MM.1S (cell line): ENCODE measurements at regions not wholly inside any gene's neighbourhood (a gene's known extent, or its start where the extent isn't known, plus 50 kb on each side); places are given as distances from the start of the nearest gene placed in this dataset.

Experiments used
- DNase-seq: peaks from one replicate; pipeline ENCODE4 v3.0.0-alpha.2; 2015
- H2AFZ ChIP-seq: fragments of 300-600 bp; sonication (generic); 2 replicates; pipeline ENCODE4 v1.6.0; 2016; ENCODE audit warnings: antibody characterized with exemption, low read length
- H3F3A ChIP-seq: fragments of 300-600 bp; sonication (generic); 2 replicates; pipeline ENCODE4 v1.6.1; 2016; ENCODE audit warnings: mild to moderate bottlenecking, antibody characterized with exemption, low read length, moderate library complexity, mixed read lengths; ENCODE audit not compliant: insufficient read depth
- H3K27ac ChIP-seq: fragments of 300-600 bp; sonication (generic); 2 replicates; pipeline ENCODE4 v1.5.1; 2016; ENCODE audit warnings: mild to moderate bottlenecking, low read length
- H3K27me3 ChIP-seq: fragments of 300-600 bp; sonication (generic); replicated peaks from 2 replicates; pipeline ENCODE4 v1.6.0; 2016; ENCODE audit warnings: low read length; ENCODE audit not compliant: insufficient read depth
- H3K36me3 ChIP-seq: fragments of 300-600 bp; sonication (generic); replicated peaks from 2 replicates; pipeline ENCODE4 v1.6.1; 2016; ENCODE audit warnings: mild to moderate bottlenecking, low read length, mixed read lengths; ENCODE audit not compliant: insufficient read depth
- H3K4me1 ChIP-seq: fragments of 300-600 bp; sonication (generic); 2 replicates; pipeline ENCODE4 v1.6.1; 2016; ENCODE audit warnings: low read length, mixed read lengths
- H3K4me2 ChIP-seq: fragments of 300-600 bp; sonication (generic); 2 replicates; pipeline ENCODE4 v1.6.0; 2016; ENCODE audit warnings: low read depth, low read length
- H3K4me3 ChIP-seq: fragments of 300-600 bp; sonication (generic); 2 replicates; pipeline ENCODE4 v1.5.1; 2016; ENCODE audit warnings: low read length, mixed read lengths
- H3K79me2 ChIP-seq: fragments of 300-600 bp; sonication (generic); 2 replicates; pipeline ENCODE4 v1.6.1; 2016; ENCODE audit warnings: mixed run types, low read length, mixed read lengths
- H3K9ac ChIP-seq: fragments of 300-600 bp; sonication (generic); 2 replicates; pipeline ENCODE4 v1.6.1; 2016; ENCODE audit warnings: low read length, mixed read lengths
- H3K9me2 ChIP-seq: fragments of 300-600 bp; sonication (generic); replicated peaks from 2 replicates; pipeline ENCODE4 v1.6.1; 2016; ENCODE audit warnings: mild to moderate bottlenecking, low read length, mixed read lengths; ENCODE audit not compliant: insufficient read depth
- H3K9me3 ChIP-seq: fragments of 300-600 bp; sonication (generic); replicated peaks from 2 replicates; pipeline ENCODE4 v1.6.1; 2016; ENCODE audit warnings: mild to moderate bottlenecking, low read length, mixed read lengths; ENCODE audit not compliant: insufficient read depth
- H4K20me1 ChIP-seq: fragments of 300-600 bp; sonication (generic); 2 replicates; pipeline ENCODE4 v1.6.1; 2016; ENCODE audit warnings: mild to moderate bottlenecking, low read length, moderate library complexity, mixed read lengths; ENCODE audit not compliant: insufficient read depth
- EZH2 ChIP-seq: fragments of 300-600 bp; sonication (generic); optimal IDR thresholded peaks from 2 replicates; pipeline ENCODE3; 2017; ENCODE audit warnings: low read depth, mild to moderate bottlenecking, antibody characterized with exemption, low read length, mixed read lengths
- EZH2phosphoT487 ChIP-seq: fragments of 300-600 bp; sonication (generic); IDR thresholded peaks from 2 replicates; pipeline ENCODE4 v1.6.1; 2018; ENCODE audit warnings: antibody characterized with exemption, low read length
- TF ChIP-seq, protein P1 (sequence below): fragments of 300-600 bp; sonication (generic); IDR thresholded peaks from 2 replicates; pipeline ENCODE4 v1.5.1; 2016; ENCODE audit warnings: antibody characterized with exemption, low read length, mixed read lengths

DNA sequence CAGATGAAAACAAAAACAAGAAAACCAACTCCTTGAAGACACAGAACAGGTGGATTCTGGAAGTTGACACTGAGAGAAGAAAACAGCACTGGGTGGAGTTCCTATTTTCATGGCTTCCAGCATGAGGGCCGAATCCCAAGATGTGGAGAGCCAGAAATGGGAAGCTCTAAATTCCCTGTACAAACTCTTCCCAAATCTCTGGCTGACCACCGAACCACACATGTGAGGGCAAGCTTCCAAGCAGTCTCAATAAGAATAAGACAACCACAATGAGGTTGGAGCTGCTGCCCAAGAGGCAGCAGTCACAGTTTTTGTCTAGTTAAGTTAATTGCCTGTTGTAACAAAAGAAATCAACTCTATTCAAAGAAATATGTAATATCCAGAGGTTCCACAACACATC, 339.3 kb upstream of the SLC30A5 start:
- H3K4me3 ChIP-seq, result no peak overlapping the region
- H3K36me3 ChIP-seq, result no peaks in the 10 kb centered on the region
- no peak overlapping the region for H2AFZ ChIP-seq
- H4K20me1 ChIP-seq, result no peaks in the 10 kb centered on the region
- no peak for DNase-seq
- no peak overlapping the region for H3K27ac ChIP-seq
- H3F3A ChIP-seq, result no peaks in the 10 kb centered on the region
- TF ChIP-seq EZH2phosphoT487 (no peak), EZH2 (no peak)
- TF ChIP-seq, protein P1, sequence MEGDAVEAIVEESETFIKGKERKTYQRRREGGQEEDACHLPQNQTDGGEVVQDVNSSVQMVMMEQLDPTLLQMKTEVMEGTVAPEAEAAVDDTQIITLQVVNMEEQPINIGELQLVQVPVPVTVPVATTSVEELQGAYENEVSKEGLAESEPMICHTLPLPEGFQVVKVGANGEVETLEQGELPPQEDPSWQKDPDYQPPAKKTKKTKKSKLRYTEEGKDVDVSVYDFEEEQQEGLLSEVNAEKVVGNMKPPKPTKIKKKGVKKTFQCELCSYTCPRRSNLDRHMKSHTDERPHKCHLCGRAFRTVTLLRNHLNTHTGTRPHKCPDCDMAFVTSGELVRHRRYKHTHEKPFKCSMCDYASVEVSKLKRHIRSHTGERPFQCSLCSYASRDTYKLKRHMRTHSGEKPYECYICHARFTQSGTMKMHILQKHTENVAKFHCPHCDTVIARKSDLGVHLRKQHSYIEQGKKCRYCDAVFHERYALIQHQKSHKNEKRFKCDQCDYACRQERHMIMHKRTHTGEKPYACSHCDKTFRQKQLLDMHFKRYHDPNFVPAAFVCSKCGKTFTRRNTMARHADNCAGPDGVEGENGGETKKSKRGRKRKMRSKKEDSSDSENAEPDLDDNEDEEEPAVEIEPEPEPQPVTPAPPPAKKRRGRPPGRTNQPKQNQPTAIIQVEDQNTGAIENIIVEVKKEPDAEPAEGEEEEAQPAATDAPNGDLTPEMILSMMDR, result no peak
- H3K9me3 ChIP-seq, result no peaks in the 10 kb centered on the region
- no peaks in the 10 kb centered on the region for H3K79me2 ChIP-seq
- H3K4me2 ChIP-seq, result no peak overlapping the region
- H3K27me3 ChIP-seq, result no peaks in the 10 kb centered on the region
- no peaks in the 10 kb centered on the region for H3K9me2 ChIP-seq
- H3K4me1 ChIP-seq, result no peaks in the 10 kb centered on the region
- no peak overlapping the region for H3K9ac ChIP-seq

DNA sequence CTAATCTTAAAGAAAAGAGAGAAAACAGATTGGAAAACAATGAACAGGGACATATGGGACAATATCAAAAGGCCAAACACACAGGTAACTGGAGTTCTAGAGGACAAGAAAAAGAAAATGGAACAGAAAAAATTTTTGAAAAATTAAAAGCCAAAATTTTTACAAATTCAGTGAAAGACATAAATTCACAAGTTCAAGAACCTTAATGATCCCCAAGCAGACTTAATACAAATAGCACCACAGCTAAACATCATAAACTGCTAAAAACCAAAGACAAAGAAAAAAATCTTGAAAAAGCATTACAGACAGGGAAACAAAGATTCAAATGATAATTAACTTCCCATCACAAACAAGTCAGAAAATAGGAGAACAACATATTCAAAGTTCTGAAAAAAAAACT, 338.5 kb upstream of the SLC30A5 start:
- no peak overlapping the region for H3K9ac ChIP-seq
- H3K36me3 ChIP-seq, result no peaks in the 10 kb centered on the region
- H3K79me2 ChIP-seq, result no peaks in the 10 kb centered on the region
- no peaks in the 10 kb centered on the region for H4K20me1 ChIP-seq
- no peaks in the 10 kb centered on the region for H3K27me3 ChIP-seq
- no peak overlapping the region for H2AFZ ChIP-seq
- no peak overlapping the region for H3K4me3 ChIP-seq
- DNase-seq, result no peak
- H3K27ac ChIP-seq, result no peak overlapping the region
- TF ChIP-seq, protein P1, result no peak
- TF ChIP-seq EZH2phosphoT487, result no peak
- no peak for TF ChIP-seq EZH2
- no peaks in the 10 kb centered on the region for H3F3A ChIP-seq
- H3K4me2 ChIP-seq, result no peak overlapping the region
- H3K4me1 ChIP-seq, result no peaks in the 10 kb centered on the region
- no peaks in the 10 kb centered on the region for H3K9me3 ChIP-seq
- H3K9me2 ChIP-seq, result no peaks in the 10 kb centered on the region

GRCh38 chr5:68757006-68757405, 336.8 kb upstream of the SLC30A5 start:
- Histone ChIP-seq H3K27ac (no peak overlapping the region), H3K9ac (no peak overlapping the region), H3K9me3 (no peaks in the 10 kb centered on the region), H3K4me2 (no peak overlapping the region), H3K4me3 (no peak overlapping the region), H4K20me1 (no peaks in the 10 kb centered on the region), H3K79me2 (no peaks in the 10 kb centered on the region), H3K27me3 (no peaks in the 10 kb centered on the region), H3K36me3 (no peaks in the 10 kb centered on the region), H3K9me2 (no peaks in the 10 kb centered on the region), H3F3A (no peaks in the 10 kb centered on the region), H2AFZ (no peak overlapping the region), H3K4me1 (no peaks in the 10 kb centered on the region)
- DNase-seq, result no peak
- TF ChIP-seq EZH2 (no peak), EZH2phosphoT487 (no peak)
- TF ChIP-seq, protein P1, result no peak
